ENCODE measurements at regions not wholly inside any gene's neighbourhood (a gene's known extent, or its start where the extent isn't known, plus 50 kb on each side); places are given as distances from the start of the nearest gene placed in this dataset.

DNA sequence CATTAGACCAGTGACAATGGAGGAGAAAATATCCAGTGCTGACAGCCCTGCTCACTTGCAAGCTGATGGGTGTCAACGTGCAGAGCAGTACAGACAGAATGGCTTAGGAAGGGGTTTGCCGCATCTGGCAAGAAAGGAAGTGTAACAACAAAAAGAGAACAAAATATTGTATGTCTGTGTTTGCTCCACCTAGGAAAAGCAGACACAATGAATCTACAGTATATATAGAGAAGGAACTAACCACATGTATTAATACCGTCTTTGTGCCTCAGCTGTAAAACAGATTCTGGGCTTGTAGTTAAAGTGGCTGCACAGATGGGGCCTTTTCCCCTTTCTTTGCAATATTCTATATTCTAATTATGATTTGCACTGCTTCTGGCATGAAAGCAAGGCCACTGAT, 281.1 kb upstream of the MEOX2 start:
- TF ChIP-seq, protein P1, sequence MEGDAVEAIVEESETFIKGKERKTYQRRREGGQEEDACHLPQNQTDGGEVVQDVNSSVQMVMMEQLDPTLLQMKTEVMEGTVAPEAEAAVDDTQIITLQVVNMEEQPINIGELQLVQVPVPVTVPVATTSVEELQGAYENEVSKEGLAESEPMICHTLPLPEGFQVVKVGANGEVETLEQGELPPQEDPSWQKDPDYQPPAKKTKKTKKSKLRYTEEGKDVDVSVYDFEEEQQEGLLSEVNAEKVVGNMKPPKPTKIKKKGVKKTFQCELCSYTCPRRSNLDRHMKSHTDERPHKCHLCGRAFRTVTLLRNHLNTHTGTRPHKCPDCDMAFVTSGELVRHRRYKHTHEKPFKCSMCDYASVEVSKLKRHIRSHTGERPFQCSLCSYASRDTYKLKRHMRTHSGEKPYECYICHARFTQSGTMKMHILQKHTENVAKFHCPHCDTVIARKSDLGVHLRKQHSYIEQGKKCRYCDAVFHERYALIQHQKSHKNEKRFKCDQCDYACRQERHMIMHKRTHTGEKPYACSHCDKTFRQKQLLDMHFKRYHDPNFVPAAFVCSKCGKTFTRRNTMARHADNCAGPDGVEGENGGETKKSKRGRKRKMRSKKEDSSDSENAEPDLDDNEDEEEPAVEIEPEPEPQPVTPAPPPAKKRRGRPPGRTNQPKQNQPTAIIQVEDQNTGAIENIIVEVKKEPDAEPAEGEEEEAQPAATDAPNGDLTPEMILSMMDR (IDR thresholded peaks at IDR 0.05), result no peak
- TF ChIP-seq POLR2A (IDR thresholded peaks at IDR 0.05) (no peak), EP300 (IDR thresholded peaks at IDR 0.05) (no peak)
